ENCODE measurements at regions not wholly inside any gene's neighbourhood (a gene's known extent, or its start where the extent isn't known, plus 50 kb on each side); places are given as distances from the start of the nearest gene placed in this dataset.
A peak's percentile ranks its signal among the peaks of the same experiment; 100 is the strongest.

- no peak for DNase-seq (ENCODE audit: low read depth)
These were observed 167.2 kb upstream of the TAB2 start for GRCh38 chr6:149150301-149150700.

- peak; percentile 14 for DNase-seq (ENCODE audit: low read depth)
These were observed 166.6 kb upstream of the TAB2 start for GRCh38 chr6:149150801-149151398.

DNA sequence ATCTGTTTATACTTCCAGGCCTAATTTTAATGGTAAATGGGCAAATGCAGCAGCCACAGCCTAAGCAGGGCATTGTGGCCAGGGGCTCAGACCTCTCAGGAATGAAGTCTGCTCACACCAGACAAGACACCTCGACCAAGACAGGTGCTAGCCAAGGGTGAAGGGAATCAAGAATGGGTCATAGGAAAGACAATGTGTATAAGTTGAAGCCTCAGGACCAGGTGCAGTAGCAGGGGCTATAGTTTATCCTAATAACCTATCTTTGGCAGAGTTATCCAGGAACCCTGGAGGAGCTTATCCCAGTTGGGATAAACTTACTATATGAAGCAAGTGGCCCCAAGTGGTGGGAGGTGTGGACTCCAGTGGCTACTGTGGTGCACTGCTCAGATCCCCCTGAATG, 165.0 kb upstream of the TAB2 start:
- DNase-seq (ENCODE audit: low read depth), result no peak

DNA sequence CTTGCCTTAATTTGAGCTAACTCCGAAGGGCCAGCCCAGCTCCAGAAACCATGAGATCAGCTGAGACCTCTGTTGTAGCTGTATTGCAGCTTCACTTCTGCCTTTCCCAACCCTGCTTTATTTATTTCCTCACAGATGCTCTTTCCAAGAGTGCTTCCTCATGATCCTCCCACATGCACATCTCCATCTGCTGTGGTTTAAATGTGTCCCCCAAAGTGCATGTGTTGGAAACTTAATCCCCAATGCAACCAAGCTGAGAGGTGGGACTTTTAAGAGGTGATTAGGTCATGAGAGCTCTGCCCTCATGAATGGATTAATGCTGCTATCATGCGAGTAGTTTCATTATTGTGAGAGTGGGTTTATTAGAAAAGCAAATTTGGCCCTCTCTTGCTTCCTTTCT, 164.4 kb upstream of the TAB2 start:
- DNase-seq (ENCODE audit: low read depth), result no peak

DNA sequence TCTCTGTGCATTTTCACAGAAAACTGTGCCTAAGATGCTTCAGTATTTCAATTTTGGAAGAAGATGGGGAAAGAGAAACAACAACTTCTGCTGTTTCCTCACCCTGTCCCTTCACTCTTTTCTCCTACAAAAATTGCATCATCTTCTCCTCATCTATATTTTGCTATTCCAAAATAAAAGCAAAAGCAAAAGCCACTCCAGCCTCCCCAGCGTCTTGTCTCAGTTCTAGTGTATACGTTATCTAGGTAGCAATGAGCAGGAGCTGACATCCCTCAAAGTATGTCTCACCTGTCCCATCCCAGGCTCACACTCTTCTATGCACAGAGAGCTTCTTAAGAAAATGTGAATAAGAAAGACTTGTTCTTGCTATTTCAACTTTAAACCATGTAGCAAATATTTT, 163.8 kb upstream of the TAB2 start:
- DNase-seq (ENCODE audit: low read depth), result no peak

GRCh38 chr6:149154261-149154821, 163.2 kb upstream of the TAB2 start:
- no peak for DNase-seq (ENCODE audit: low read depth)

- no peak for DNase-seq (ENCODE audit: low read depth)
These were observed 160.4 kb upstream of the TAB2 start for GRCh38 chr6:149157126-149157525.

DNA sequence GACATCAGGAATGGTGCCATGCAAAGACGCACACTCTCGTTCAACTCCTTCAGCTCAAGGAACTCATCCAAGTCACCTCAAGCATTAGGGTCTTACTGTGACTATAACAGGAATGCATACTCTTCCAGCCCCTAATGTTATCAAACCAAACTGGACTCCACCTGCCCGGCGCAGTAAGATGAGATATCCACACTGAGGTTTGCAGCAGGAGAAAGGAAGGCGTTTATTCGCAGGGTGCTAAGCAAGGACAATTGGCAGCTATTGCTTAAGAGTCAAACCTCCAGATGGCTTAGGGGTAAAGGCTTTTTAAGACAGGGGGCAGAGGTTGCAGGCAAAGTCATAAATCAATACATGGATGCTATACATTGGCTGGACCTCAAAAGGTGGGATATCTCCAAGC, 159.4 kb upstream of the TAB2 start:
- DNase-seq (ENCODE audit: low read depth), result no peak

GRCh38 chr6:149160943-149161342, 156.6 kb upstream of the TAB2 start:
- no peak for DNase-seq (ENCODE audit: low read depth)

- no peak for DNase-seq (ENCODE audit: low read depth)
These were observed 154.6 kb upstream of the TAB2 start for GRCh38 chr6:149162924-149163323.

GRCh38 chr6:149164199-149164750, 153.2 kb upstream of the TAB2 start:
- DNase-seq (ENCODE audit: low read depth), result no peak

DNA sequence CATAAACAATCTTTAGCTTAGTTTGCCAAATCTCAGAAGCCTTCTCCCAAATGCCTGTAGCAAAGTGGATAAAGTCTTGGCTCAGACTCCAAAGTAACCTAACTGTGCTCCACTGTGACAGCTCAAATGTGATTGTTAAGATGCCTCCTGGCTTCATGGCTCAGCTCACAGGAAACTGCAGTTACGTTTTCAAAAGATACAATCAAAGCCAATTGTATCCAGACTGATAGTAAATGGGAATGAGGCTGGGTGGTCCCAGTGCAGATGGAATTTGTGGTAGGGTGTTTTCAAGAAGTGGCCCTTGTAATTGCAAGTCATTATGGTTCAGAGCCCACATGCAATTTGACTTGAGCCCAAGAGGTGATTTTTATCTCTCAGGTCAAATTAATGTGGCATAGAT, 151.2 kb upstream of the TAB2 start:
- no peak for DNase-seq (ENCODE audit: low read depth)

- DNase-seq (ENCODE audit: low read depth), result no peak
These were observed 150.8 kb upstream of the TAB2 start for GRCh38 chr6:149166747-149167146.

- DNase-seq (ENCODE audit: low read depth), result no peak
These were observed 148.5 kb upstream of the TAB2 start for GRCh38 chr6:149168968-149169367.

- DNase-seq (ENCODE audit: low read depth), result peak; percentile 18
These were observed 147.6 kb upstream of the TAB2 start for GRCh38 chr6:149169761-149170511.

DNA sequence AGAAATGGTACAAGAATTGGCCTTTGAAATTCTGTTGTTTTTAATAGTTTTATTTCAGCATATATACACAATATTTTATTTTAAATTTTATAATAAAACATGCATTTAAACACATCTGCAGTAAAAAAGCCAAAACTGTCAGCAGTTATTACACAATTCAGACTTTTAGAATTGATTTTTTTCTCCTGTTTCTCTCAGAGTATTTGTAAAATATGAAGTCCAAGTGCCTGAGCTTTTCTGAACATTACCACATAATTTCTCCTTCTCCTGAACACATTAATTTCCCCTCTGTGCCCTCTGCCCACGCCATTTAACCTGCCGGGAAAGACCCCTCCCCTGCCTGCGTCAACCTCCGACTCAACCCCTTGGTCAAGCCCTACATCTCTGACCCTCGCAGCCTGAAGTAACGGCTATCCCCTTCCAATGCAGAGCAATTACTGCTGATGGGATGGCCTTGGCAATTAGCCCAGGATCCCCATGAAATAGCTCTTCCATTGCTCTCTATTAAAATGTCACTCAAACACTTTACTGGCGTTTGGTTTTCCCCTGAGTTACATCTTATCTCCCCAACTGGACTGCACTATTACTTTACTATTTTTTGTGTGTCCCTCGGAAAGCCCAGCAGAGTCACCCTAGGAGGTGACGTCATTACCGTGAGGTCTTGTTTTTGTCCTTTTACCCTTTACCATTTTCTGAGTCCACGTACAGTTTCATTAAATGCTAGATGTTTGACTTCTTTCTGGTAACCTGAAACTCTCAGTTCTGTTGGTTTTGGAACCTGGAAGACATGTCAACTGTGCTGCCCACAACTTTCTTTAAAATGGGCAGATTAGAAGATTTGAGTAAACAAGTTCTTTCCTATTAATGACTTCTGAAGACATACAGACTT, 146.7 kb upstream of the TAB2 start:
- DNase-seq (ENCODE audit: low read depth), result no peak

DNA sequence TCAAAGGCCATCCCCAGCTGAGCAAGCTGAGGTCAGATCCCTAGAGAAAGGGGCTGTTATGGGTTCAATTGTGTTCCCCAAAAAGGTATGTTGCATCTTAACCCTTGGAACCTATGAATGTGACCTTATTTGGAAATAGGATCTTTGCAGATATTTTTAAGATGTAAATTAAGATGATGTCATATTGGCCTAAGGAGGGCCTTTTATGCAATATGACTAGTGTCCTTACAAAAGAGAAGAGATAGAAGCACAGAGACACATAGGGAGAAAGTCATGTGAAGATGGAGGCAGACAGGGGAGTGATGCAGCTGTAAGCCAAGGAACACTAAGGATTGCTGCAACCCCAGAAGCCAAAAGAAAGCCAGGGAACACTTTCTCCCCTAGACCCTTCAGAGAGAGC, 144.3 kb upstream of the TAB2 start:
- no peak for DNase-seq (ENCODE audit: low read depth)

- DNase-seq (ENCODE audit: low read depth), result no peak
These were observed 142.6 kb upstream of the TAB2 start for GRCh38 chr6:149174962-149175361.

DNA sequence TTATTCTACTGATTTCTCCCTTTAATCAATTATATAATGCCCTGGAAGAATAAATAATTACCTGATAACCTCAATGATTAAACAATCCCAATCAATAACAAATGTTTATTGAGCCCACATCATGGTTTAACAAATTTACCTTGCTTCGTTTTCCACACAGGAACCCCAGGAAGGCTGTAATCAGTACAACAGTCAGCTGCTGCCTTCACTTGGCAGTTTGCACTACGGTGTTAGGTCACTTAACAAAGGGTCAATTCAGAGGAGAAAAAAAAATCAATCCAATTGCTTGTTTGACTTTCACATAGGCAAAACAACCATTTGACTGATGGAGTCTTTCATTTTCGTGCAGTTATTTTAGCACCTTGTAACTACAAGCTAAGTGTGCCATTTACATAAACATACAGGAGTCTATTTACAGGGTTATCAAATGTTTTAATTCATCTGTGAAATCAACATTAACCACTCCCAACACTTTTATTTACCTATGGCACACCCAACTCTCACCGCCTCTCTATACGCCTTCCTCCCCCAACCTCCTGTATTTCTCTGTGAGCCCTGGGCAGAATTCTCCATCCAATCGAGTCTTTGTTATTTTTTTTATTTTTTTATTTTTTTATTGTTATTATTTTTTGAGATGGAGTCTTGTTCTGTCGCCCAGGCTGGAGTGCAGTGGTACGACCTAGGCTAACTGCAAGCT, 140.4 kb upstream of the TAB2 start:
- no peak for DNase-seq (ENCODE audit: low read depth)

DNA sequence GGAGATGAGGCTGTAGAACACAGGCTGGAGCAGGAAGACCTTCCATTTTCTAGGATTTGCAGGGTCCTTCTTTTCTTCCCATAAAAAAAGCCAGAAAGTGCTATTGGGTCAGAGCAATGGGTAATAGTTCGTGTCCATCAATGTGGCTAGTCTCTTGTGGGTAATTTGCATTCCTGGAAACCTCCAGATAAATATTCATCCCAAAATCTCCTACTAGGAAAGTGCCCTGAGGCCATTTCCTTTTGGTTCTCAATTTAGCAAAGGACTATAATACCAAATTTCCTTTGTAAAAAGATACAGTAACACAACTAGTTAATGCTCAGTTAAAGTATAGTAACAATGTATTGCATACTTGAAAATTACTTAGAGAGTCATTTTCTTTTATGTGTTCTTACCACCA, 138.1 kb upstream of the TAB2 start:
- DNase-seq (ENCODE audit: low read depth), result no peak

DNA sequence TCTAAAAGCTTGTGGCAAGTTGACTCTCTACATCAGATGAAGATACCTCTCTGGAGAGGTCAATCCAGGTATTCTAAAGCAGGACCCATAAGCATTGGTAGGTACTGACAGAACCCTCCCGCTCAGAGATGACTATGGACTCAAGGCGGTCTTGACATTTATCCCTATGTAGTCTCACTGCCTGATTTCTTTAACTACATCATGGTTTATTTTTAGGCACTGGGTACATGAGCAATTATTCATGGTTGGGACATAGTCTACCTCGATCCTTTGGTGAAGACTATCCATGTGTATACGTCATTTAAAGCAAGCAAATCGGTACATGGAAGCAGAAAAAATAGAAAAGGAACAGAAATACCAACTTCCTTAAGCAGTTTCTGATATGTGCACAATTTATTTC, 136.2 kb upstream of the TAB2 start:
- no peak for DNase-seq (ENCODE audit: low read depth)

DNA sequence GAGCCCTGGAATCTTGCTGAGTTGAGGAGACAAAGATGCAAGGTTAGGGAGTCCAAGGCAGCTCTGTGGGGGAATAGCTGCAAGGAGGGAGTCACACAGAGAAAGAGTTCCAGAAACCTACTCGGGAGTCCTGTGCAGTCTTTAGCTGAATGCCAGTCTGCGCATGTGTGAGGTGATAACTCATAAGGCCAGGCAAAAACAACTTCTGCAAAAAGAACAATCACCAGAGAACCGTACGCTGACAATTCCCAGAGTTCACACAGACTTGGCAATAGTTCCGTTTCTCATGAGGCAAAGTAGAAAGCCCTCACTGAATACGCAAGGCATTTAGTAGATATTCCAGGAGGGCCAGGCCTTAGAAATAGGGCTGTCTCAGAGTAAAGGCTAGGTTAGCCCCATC, 135.2 kb upstream of the TAB2 start:
- no peak for DNase-seq (ENCODE audit: low read depth)

Measured in ELR (cell line).